Activated T-helper 1 cell treated with Interleukin-2 at 50 U/mL for 16 hours (primary cell): ENCODE measurements at regions not wholly inside any gene's neighbourhood (a gene's known extent, or its start where the extent isn't known, plus 50 kb on each side); places are given as distances from the start of the nearest gene placed in this dataset.

Experiments
- DNase-seq: peaks from one replicate; pipeline ENCODE4 v3.0.0-alpha.2; 2020; ENCODE audit warnings: low read depth

DNA sequence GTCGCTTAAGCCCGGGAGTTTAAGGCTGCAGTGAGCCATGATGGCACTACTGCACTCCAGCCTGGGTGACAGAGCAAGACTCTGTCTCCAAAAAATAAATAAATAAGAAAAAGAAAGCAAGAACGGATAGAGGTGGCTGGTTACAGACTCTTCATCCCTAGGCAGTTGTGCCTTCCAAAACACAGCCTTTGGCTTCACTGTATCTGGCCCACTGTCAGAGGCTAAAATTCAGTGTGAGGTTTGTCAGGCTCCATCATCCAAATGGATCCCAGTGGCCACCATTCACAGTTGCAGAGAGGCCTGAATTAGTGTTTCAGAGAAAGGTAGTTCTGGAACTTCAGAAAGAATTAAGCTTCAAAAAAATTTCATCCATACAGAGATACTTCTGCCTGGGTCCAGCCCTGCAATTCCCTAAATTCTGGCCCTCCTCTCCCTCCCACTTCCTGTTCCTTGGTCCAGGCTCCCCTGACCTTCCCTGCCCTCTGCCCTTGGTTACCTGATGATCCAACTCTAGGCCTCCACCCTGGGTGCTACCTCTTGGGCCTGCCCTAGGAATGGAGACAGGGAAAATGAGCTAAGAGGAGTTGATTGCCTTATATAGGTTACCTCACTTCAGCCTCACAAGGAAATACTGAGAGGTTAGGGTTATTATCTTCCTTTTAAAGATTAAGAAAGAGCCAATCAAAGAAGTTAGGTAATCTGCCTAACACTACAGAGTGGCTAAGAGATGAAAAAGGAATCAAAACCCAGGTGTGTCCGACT lies 97.2 kb upstream of the SLC44A1 start:
- no peak for DNase-seq

- DNase-seq, result no peak
These were observed 96.0 kb upstream of the SLC44A1 start for GRCh38 chr9:105148328-105149006.

DNA sequence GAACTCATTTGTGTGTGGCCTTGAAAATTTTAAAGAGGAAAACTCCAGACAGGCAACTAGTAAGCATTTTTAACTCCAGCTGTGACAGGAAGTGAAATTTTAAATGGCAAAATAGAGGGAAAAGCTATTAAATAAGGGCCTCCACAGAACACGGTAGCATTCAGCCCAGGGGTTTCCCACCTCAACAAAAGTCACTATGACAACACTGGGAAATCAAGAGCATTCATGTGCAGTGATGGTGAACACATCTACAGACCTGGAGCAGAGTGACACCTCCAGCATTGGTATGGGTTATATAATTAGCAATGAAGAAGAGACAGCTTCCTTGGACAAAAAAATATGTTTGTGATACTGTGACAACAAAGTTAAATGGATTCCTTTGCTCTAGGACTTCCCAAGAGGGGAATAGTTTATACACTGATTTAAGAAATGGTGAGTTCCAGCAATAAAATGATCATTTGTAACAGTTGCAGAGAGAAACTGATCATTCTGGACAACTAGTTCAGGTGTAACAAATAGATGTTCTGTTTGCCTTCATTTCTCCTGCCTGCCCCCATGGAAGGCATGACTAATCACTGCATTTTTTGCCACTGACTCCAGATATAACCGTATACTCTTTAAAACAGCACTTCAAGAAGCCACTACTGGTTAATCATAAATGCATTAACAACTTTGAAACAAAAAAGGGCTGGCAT lies 93.3 kb upstream of the SLC44A1 start:
- DNase-seq, result no peak

- DNase-seq, result no peak
These were observed 92.8 kb upstream of the SLC44A1 start for GRCh38 chr9:105151686-105151995.

- DNase-seq, result no peak
These were observed 89.7 kb upstream of the SLC44A1 start for GRCh38 chr9:105154723-105155191.

- DNase-seq, result no peak
These were observed 87.3 kb upstream of the SLC44A1 start for GRCh38 chr9:105157171-105157583.

DNA sequence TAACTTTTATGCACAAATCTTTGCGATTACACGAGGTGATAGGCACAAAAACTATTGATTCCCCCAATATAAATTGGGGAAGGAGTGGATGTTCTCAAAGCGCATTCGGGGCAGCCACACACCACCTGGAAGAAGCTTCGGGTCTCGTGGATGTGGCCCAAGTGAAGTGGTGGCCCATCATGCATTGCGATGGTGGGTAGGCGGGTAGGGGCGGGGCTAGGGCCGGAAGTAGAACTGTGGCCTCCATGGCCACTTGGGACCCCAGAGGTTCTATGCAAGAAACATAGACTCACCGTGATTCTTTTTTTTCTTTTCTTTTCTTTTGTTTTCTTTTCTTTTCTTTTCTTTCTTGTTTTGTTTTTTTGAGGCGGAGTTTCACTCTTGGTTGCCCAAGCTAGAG lies 86.4 kb upstream of the SLC44A1 start:
- DNase-seq, result no peak

- no peak for DNase-seq
These were observed 85.6 kb upstream of the SLC44A1 start for GRCh38 chr9:105158898-105159297.

- DNase-seq, result no peak
These were observed 75.6 kb upstream of the SLC44A1 start for GRCh38 chr9:105168870-105169319.

- no peak for DNase-seq
These were observed 73.4 kb upstream of the SLC44A1 start for GRCh38 chr9:105171076-105171475.

GRCh38 chr9:105171589-105171988 lies 72.9 kb upstream of the SLC44A1 start:
- no peak for DNase-seq

GRCh38 chr9:105172436-105172835 lies 72.0 kb upstream of the SLC44A1 start:
- DNase-seq, result no peak

GRCh38 chr9:105173306-105173705 lies 71.1 kb upstream of the SLC44A1 start:
- no peak for DNase-seq

DNA sequence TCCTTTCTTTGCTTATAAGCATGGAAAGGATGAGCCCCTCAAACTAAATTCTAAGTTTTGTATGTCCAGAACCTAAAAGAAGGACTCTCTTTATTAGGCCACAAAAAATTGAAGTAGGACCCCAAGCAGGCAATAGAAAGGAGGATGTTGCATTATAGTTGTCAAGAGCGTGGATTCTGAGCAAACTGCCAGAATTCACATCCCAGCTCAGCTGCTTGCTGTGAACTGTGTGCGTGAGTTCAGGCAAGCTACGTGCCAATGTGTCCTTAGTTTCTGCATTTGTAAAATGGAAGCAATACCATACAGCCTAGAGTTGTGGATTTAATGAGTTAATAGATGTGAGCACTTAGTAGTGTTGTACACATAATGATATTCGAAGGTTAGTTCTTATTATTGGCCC lies 70.6 kb upstream of the SLC44A1 start:
- DNase-seq, result no peak

DNA sequence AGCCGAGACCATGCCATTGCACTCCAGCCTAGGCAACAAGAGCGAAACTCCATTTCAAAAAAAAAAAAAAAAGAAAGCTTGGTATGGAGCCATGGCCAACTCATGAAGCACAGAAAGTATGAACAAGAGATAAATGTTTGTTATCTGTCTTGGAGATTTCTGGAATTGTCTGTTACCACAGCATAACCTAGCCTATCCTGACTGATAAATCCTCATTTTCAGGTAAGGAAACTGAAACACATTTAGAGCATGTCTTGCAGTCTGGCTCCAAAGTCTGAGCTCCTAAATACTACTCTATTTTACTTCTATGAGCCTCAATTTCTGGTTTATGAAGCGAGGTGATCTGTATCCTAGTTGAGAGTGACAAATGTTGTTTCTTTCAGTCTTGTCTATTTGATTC lies 68.3 kb upstream of the SLC44A1 start:
- no peak for DNase-seq

- DNase-seq, result no peak
These were observed 66.4 kb upstream of the SLC44A1 start for GRCh38 chr9:105178076-105178475.

- DNase-seq, result no peak
These were observed 56.7 kb upstream of the SLC44A1 start for GRCh38 chr9:105187781-105188180.

GRCh38 chr9:105188746-105189145 lies 55.7 kb upstream of the SLC44A1 start:
- no peak for DNase-seq

- DNase-seq, result no peak
These were observed 52.8 kb upstream of the SLC44A1 start for GRCh38 chr9:105191508-105192121.

DNA sequence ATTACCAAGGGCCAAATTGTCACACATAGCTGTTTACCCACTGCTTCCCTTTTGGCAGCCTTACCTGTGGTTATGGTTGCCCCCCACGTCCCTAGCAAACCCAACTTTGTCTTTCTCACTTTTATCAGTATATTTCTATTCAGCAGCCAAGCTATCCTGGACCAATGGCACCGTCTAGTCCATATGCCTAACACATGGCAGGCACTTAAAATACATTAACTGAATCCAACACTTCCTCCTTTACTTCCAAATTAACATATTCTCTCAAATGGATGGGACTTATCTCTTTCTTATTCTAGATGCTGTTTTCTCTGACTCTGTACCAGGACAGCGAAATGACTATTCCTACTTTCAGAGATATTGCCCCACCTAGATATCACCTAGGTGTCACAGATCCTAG lies 50.9 kb upstream of the SLC44A1 start:
- no peak for DNase-seq

DNA sequence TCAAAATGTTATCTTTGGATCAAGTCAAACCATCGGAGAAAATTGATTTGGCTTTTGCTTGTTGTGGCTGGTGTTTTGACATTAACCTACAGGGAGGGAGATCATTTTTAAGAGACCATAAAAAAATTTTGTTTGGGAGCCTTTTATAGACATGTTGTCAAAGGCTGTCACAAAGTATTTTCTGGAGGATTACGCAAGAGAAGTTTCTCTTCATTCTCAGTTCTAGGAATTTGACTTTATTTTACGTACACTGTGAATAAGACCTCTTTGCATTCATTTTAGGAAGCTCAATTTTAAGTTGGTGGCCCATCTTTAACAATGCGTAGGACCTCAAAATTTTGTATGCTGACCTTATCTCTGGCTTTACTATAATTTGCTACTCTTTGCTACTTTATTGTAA lies 50.2 kb upstream of the SLC44A1 start:
- DNase-seq, result no peak
